OCI-LY7 (cell line): ENCODE measurements at regions not wholly inside any gene's neighbourhood (a gene's known extent, or its start where the extent isn't known, plus 50 kb on each side); places are given as distances from the start of the nearest gene placed in this dataset.

ENCODE experiments used
- BruUV-seq: library from RNA; stranded (reverse); fragments of 400-500 nt; replicated peaks from 2 replicates; lab custom pipeline; 2021; lab: Mats Ljungman, UMichigan
- CTCF ChIA-PET: fragments of 300-600 bp; sonication (Branson Sonifier 250); formaldehyde crosslinking; loops from one replicate; lab custom pipeline; 2022; ENCODE audit warnings: antibody characterized with exemption; ENCODE audit not compliant: unreplicated experiment; lab: Charles Lee
- POLR2A ChIA-PET: fragments of 300-600 bp; sonication (Branson Sonifier 250); formaldehyde crosslinking; loops from one replicate; lab custom pipeline; 2022; ENCODE audit warnings: antibody characterized with exemption; lab: Charles Lee
- DNase-seq: peaks from one replicate; pipeline ENCODE4 v3.0.0-alpha.2; 2015; ENCODE audit warnings: low spot score
- H2AFZ ChIP-seq: fragments of 200-600 bp; sonication (generic), shearing (Covaris generic); 2 replicates; pipeline ENCODE4 v1.6.1; 2014; ENCODE audit warnings: mild to moderate bottlenecking, antibody characterized with exemption, low read length, moderate library complexity
- H3K27ac ChIP-seq: fragments of 200-600 bp; sonication (generic); 2 replicates; pipeline ENCODE4 v1.5.1; 2014; ENCODE audit warnings: mixed run types, low read depth, mild to moderate bottlenecking, moderate library complexity, low read length, inconsistent platforms; ENCODE audit not compliant: poor library complexity, severe bottlenecking
- H3K36me3 ChIP-seq: fragments of 200-600 bp; sonication (generic); 2 replicates; pipeline ENCODE4 v1.6.1; 2014; ENCODE audit warnings: mild to moderate bottlenecking, antibody characterized with exemption, low read length, moderate library complexity, mixed read lengths; ENCODE audit not compliant: insufficient read depth
- H3K4me1 ChIP-seq: fragments of 200-600 bp; sonication (generic); 2 replicates; pipeline ENCODE4 v1.5.1; 2014; ENCODE audit warnings: mild to moderate bottlenecking, low read length; ENCODE audit not compliant: insufficient read depth, poor library complexity, severe bottlenecking
- H3K4me2 ChIP-seq: fragments of 200-600 bp; sonication (generic); 2 replicates; pipeline ENCODE4 v1.6.1; 2014; ENCODE audit warnings: mild to moderate bottlenecking, low read length
- H3K4me3 ChIP-seq: fragments of 200-600 bp; sonication (generic); 2 replicates; pipeline ENCODE4 v1.5.1; 2014; ENCODE audit warnings: mild to moderate bottlenecking, low read depth, low read length; ENCODE audit not compliant: poor library complexity, severe bottlenecking
- H3K79me2 ChIP-seq: fragments of 200-600 bp; sonication (generic); 2 replicates; pipeline ENCODE4 v1.6.1; 2016; ENCODE audit warnings: low read depth, mild to moderate bottlenecking, low read length, moderate library complexity, mixed read lengths; ENCODE audit not compliant: insufficient read depth
- H3K9me2 ChIP-seq: fragments of 200-600 bp; sonication (generic); 2 replicates; pipeline ENCODE4 v1.6.1; 2016; ENCODE audit warnings: mild to moderate bottlenecking, low read length, mixed read lengths; ENCODE audit not compliant: insufficient read depth
- H3K9me3 ChIP-seq: fragments of 200-600 bp; sonication (generic); 2 replicates; pipeline ENCODE4 v1.6.1; 2014; ENCODE audit warnings: mild to moderate bottlenecking, mixed run types, low read length, mixed read lengths
- H4K20me1 ChIP-seq: fragments of 200-600 bp; sonication (generic); 2 replicates; pipeline ENCODE4 v1.6.1; 2014; ENCODE audit warnings: mild to moderate bottlenecking, antibody characterized with exemption, low read length, moderate library complexity, mixed read lengths; ENCODE audit not compliant: insufficient read depth
- EZH2phosphoT487 ChIP-seq: fragments of 200-600 bp; sonication (generic); IDR thresholded peaks from 2 replicates; pipeline ENCODE4 v1.6.1; 2018; ENCODE audit warnings: low read depth, borderline replicate concordance, mild to moderate bottlenecking, mixed run types, antibody characterized with exemption, low read length, moderate library complexity, mixed read lengths
- intact Hi-C: fragments of 100-400 bp; cut with micrococcal nuclease; formaldehyde crosslinking; loops from one replicate; pipeline ENCODE4 v1.10.0; 2022; ENCODE audit not compliant: unreplicated experiment
- TF ChIP-seq, protein P1 (sequence below): fragments of 200-600 bp; sonication (generic); conservative IDR thresholded peaks from 2 replicates; pipeline ENCODE4 v1.5.1; 2014; ENCODE audit warnings: mild to moderate bottlenecking, antibody characterized with exemption, low read length, moderate library complexity, mixed read lengths

DNA sequence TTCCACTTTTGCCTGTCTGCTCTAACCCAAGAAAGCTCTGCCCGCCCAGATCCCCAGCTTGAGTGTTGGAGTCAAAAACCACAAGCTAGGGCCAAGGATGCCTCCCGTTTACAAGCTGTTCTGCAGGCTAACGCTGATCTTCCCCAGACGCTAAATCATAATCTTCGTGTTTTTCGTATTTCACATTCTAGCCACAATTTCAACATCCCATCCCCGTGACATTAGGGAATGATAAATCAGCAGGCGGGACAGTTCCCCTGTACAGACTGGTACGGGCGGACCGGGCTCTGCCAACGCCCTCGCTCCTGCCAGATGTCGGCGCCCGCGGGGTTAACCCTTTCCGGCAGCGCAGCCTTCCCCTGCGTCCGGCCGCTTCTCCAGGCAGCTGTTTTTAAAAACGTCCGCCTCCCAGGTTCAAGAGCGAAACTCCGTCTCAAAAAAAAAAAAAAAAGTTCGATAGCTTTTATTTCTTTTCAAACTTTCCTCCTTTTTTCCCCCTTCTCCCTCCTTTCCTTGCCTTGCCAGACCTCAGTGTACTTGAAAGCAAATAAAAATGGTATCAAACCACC is 81.0 kb upstream of the BNC1 start:
- Histone ChIP-seq H3K4me2 (no peak overlapping the region), H3K27ac (no peak overlapping the region), H3K79me2 (no peaks in the 10 kb centered on the region), H3K4me3 (no peak overlapping the region), H3K9me2 (no peaks in the 10 kb centered on the region), H3K9me3 (no peaks in the 10 kb centered on the region), H3K4me1 (no peaks in the 10 kb centered on the region), H3K36me3 (no peaks in the 10 kb centered on the region), H2AFZ (no peak overlapping the region), H4K20me1 (no peaks in the 10 kb centered on the region)
- BruUV-seq, result no TSS peak
- POLR2A ChIA-PET, result no interaction called here
- intact Hi-C loops, result no loop called here
- DNase-seq, result no peak
- CTCF ChIA-PET, result no interaction called here
- TF ChIP-seq, protein P1, sequence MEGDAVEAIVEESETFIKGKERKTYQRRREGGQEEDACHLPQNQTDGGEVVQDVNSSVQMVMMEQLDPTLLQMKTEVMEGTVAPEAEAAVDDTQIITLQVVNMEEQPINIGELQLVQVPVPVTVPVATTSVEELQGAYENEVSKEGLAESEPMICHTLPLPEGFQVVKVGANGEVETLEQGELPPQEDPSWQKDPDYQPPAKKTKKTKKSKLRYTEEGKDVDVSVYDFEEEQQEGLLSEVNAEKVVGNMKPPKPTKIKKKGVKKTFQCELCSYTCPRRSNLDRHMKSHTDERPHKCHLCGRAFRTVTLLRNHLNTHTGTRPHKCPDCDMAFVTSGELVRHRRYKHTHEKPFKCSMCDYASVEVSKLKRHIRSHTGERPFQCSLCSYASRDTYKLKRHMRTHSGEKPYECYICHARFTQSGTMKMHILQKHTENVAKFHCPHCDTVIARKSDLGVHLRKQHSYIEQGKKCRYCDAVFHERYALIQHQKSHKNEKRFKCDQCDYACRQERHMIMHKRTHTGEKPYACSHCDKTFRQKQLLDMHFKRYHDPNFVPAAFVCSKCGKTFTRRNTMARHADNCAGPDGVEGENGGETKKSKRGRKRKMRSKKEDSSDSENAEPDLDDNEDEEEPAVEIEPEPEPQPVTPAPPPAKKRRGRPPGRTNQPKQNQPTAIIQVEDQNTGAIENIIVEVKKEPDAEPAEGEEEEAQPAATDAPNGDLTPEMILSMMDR, result no peak
- TF ChIP-seq EZH2phosphoT487, result no peak

DNA sequence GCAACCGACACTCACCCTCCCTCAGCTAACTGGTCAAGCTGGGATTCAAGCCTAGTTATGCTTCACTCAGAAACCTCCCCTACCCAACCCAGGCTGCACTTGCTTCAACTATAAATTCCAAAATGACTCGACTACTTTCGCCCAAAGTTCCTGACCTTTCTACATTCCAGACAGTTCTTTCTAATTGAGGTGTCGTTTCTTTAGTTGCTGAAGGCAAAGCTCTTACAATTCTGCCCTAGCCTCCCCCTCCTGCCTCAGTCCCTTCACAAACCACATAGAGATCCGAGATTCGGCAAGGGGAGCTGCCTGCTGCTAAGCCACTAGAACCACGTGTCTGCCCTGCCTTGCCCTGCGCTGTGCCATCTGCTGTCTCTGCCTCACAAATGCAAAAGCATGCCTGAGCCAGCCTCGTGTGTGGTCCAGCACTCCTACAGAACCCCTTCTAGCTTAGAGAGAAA is 74.7 kb upstream of the SH3GL3 start:
- ChIA-PET CTCF (no interaction called here), POLR2A (no interaction called here)
- Histone ChIP-seq H2AFZ (no peak overlapping the region), H3K27ac (no peak overlapping the region), H3K4me2 (no peak overlapping the region), H3K36me3 (no peaks in the 10 kb centered on the region), H3K9me2 (no peaks in the 10 kb centered on the region), H3K79me2 (no peaks in the 10 kb centered on the region), H3K4me1 (no peaks in the 10 kb centered on the region), H3K4me3 (no peak overlapping the region), H4K20me1 (no peaks in the 10 kb centered on the region), H3K9me3 (no peaks in the 10 kb centered on the region)
- no peak for DNase-seq
- no TSS peak for BruUV-seq
- intact Hi-C loops, result no loop called here
- TF ChIP-seq, protein P1, result no peak
- TF ChIP-seq EZH2phosphoT487, result no peak

DNA sequence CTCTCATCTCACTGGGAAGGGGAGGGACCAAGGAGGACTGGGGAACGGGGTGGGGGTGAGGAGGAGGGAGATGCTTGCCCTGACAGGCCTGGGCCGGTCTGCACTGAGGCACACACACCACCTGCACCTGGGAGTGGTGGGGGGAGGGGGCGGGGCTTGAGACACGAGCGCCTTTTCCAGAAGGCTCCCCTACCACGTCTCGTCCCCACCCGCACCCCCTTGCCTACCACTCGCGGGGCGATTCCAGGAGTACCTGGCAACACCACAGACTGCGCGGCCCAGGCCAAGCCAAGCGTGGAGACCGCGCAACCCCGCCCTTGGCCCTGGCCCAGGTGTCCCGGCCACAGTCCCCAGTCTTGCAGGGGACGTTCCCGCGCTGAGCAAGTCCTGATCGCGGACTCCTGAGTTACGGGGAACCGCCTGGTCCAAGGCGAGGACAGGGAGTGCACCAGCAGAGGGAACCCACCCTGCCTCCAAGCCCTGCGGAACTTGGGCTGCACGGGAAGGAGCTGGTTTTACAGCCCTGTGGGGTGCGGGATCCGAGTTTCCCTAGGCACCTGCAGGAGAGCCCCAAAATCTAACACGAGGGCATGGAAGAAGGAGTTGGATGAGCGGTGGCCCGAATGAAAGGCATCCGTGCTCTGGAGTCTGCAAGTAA is 68.1 kb upstream of the SH3GL3 start:
- H3K79me2 ChIP-seq, result no peaks in the 10 kb centered on the region
- no TSS peak for BruUV-seq
- no peak overlapping the region for H3K27ac ChIP-seq
- ChIA-PET CTCF (no interaction called here), POLR2A (no interaction called here)
- no peaks in the 10 kb centered on the region for H4K20me1 ChIP-seq
- H3K4me3 ChIP-seq, result no peak overlapping the region
- TF ChIP-seq EZH2phosphoT487, result no peak
- H3K9me3 ChIP-seq, result no peaks in the 10 kb centered on the region
- H2AFZ ChIP-seq, result no peak overlapping the region
- H3K4me2 ChIP-seq, result no peak overlapping the region
- H3K36me3 ChIP-seq, result no peaks in the 10 kb centered on the region
- no peak for DNase-seq
- H3K9me2 ChIP-seq, result no peaks in the 10 kb centered on the region
- H3K4me1 ChIP-seq, result no peaks in the 10 kb centered on the region
- intact Hi-C loops, result no loop called here
